GM18498 (cell line): ENCODE measurements at regions not wholly inside any gene's neighbourhood (a gene's known extent, or its start where the extent isn't known, plus 50 kb on each side); places are given as distances from the start of the nearest gene placed in this dataset.

Source experiments
- ATAC-seq: cut with Tn5 transposase; IDR thresholded peaks from one replicate; pipeline ENCODE4 v1.9.1; 2021; ENCODE audit warnings: mild to moderate bottlenecking, moderate library complexity; ENCODE audit not compliant: unreplicated experiment

DNA sequence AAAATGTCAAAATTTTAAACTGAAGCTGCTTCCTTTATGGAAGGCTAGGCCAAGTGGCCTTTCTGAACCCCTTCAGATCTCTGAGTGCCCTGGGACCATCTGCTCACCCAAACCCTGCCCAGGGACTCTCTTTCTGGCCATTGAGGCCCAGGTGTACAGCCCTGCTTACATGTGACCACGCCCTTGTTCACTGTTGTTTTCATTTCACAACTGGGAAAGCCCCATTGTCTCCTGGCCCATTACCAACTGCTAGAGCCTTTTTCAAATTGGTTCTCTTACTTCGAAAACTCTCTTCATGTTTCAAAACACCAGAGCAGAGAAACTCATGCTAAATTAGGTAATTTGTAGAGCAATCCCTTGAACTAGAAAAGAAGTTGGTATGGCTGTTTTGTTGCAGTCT lies 219.5 kb upstream of the TANK start:
- ATAC-seq, result peak; percentile 91

DNA sequence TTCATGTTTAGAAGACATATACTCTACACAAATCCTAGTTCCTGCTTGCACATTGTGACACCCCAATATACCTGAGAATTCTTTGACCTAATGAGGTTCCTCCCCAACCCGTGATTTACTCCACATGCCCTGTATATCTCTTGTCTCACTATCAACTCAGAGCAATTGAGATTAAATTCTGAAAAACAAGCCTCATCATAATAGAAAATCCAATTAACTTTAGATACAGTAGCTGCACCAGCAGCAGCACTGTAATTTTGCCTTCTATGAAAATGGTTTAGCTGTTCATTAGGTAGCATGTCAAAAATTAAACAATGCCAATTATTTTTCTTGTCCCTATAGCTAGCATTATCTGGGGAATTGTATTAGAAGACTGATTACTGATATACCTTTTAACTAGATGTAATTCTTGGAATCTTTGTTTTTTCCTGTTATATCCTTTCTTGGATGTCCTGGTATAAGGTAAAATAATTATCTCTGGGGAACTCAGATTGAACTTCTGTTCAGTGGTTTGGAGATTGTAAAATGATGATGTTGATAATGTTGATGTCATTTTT lies 218.9 kb upstream of the TANK start:
- peak; percentile 11 for ATAC-seq

- no peak for ATAC-seq
These were observed 217.6 kb upstream of the TANK start for GRCh38 chr2:160942476-160943142.

DNA sequence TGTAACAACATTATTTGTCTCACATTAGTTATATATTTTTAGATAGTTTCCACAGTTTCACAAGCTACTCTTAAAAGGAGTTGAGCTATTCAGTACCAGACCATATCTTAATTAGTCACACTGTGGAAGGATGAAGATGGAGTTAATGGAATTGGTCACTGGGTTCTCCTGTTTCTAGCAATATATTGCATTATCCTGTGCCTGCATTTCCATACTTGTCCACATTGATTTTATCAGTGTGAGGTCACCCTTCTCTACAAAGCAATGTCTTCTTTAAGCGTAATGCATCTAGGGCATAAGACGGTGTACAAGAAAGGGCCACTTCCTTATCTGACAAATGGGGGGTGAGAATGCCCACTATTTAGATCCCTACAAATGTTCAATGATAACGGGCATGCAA lies 216.8 kb upstream of the TANK start:
- no peak for ATAC-seq

DNA sequence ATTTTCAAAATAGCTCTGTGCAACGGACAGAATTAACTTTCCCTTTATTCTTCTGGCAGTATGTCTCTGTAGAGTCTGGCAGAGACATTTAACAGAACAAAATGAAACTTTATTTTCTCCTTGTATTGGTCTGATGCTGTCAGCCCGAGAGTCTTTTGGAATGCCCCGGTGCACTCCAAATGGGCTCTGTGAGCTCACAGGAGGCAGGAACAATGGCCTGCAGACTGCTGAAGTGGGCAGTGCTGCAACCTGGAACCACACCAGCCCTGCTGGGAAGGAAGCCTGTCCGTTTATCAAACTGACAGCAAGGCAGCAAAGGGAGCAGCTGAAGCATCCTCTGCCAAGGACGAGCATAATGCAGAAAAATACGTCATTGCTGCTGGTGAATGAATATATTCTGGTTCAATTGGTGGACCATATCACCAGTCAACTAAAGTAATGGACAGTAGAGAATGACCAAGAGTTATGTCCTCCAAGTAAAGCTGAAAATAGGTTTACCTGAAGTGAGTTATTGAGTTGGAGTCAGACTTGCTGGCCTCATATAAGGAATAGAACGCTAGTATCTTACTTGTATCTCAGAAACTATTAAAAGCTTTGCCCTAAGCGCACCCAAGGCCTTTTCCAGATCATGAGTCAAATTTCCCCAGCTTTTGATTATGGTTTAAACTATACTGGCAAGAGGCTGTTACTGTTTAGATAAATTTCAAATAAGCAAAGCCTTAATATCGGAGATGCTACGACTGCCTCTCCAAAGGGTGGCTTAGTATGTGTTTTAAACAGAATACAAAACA lies 207.6 kb upstream of the TANK start:
- ATAC-seq, result no peak

DNA sequence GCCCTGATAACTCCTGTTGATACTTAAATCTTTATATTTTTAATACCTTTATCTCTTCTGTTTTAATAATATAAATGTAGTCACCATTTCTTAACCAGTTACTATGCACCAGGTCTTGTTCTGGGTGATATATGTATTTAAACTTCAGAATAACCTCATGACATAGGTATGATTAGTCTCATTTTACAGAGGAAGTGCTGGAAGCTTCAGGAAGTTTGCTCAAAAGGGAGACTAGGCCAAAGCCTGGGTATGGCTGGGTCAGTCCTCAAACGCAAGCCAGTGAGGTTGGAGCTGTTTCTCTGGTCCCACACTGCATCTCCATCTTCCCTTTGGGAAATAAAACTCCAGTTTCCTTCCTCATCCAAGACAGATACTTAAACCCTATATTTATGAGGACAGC lies 204.7 kb upstream of the TANK start:
- no peak for ATAC-seq

DNA sequence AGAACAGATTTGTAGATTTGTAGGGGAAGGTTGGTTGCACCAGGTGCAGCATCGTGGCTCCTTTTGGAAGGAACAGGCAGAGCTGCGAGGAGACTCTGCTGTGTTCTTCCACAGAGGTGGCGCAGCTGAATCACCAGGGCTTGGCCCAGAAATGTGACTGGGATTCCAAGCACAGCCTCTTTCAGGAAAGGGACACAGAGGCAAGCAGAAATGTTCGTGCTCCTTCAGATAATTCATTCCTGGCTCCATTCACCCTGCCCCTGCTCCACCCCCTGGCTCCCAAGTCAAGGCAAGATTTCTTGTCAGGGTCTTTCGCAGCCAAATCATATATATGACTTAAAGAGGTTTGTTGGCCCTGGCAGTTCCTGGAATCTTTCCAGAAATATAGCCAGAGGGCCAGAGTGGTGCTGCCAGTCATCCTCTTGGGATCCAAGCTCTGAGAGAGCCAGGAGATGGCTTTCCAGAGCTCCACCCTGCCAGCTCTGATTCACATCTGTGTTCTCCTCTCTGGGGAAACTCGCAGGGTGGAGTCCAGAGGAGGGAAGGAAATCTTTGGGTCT lies 203.9 kb upstream of the TANK start:
- no peak for ATAC-seq

DNA sequence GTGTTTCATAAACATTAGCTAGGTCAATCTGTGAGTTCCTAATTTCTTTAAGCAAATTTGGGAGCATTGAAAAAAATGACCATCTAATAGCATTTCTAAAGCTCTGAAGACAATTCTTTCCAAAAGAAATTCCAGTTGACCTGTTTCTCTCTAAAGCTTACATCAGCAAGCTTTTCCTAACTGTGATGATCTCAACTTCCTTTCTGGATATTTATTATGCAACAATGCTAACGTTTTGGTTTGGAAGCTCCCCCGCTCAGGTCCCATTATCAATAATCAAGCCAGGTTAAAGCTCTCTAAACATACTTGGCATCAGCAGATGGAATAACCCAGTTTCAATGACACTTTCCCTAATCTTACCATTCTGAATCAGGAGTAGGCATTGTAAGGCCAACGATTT lies 196.3 kb upstream of the TANK start:
- no peak for ATAC-seq

DNA sequence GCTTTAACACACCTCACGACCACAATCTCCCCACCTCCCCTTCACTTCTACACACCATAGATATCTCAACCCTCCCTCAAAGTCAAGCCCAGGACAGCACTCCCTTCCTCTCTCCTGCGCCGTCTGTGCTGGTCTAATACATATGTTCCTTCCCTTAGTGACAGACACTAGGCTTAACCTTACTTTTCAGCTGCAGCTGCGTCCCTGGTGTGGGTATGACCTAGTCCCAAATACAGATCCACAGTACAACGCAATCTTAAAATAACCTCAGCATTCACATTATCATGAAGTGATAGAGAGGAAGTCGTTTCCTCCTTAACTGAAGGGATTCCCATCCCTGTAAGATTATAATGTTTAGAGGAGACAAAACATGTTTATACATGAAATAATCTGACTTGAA lies 192.7 kb upstream of the TANK start:
- ATAC-seq, result no peak

DNA sequence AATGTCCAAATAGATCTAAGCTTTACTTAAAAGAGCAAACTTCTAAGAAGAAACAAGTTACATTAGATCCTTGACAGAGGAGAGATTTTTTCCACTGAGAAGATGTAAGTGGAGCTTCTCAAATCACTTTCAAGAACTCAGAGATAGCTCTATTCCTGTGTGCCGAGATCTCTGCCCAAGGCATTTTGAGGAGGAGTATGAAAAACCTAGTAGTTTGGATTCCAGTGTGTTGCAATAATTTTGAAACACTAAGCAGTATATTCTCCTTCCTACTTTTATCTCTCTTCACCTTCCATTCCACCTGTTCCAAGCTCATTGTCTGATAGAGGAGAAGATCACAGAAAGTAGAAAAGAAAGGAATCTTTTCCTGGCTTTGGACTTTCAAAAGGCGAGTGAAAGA lies 192.0 kb upstream of the TANK start:
- ATAC-seq, result no peak

GRCh38 chr2:160970052-160970965 lies 189.9 kb upstream of the TANK start:
- ATAC-seq, result no peak

DNA sequence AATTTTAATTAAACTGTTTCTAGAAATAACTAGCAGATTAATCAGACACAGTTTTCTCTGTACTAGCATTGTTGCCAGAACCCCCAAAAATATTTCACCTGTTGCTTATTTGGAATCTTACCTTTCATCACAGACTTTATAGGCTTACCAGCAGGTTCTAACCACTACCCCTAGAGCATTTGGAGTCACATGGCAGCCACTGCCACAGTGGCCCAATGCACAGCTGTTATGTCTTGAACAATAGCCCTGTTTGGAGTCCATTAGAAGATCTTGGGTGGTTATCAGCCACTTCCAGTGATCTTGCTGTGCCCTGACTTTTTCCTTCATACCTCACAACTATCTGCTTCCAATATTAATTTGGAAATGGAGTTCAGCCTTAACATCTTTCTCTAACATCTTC lies 186.2 kb upstream of the TANK start:
- ATAC-seq, result no peak

- ATAC-seq, result no peak
These were observed 185.4 kb upstream of the TANK start for GRCh38 chr2:160974803-160975202.

DNA sequence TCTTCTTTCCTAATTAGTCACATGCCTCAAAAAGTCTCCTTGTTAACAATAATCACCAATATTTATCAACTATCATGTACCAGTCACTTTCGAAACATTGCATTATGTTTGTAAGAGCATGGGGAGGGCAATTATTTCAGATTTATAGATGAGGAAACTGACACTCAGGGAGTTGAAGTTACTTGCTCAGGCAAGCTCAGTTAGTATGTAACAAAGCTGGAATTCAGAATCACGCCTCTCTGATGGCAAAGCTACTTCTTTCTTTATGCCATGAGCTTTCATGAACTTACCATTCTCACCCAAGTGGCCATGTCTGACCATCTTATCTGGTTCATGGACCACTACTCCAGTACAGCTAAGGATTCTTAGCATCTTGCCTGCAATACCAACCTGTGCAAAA lies 183.4 kb upstream of the TANK start:
- ATAC-seq, result no peak

DNA sequence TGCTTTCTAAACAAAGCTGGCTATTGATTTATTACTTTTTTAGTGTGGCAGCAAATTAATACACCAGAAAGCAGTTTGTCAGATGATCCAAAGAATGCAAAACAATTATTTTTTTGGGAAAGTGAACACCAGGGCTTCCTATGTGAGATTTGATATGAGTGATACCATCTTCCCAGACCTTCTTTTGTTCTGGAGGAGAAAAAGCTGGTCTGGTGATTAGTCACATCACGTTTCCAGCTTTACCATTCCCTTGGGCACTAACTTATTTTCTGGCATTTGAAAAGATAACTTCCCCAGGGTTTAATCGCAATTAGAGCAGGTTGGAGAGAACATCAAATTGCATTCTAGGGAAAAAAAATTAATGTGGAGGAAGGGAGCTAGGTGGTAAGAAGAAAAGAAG lies 182.9 kb upstream of the TANK start:
- ATAC-seq, result no peak

DNA sequence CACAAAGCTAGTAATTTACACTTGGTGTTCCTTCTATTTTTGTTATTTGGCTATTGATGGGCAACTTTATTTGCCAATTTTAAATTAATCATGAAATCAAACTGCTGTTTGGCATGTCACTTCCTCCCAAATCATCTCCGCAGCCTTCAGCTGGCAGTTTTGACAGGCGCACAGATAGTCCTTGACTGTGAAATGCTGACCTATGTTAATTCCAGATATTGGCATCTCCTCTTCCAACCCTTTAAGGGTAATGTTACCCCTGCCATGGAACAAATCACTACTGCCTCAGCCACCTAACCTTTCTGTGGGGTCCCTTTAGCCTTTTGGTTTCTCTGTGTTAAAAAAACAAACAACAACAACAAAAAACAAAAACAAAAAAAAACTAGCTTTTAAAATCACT lies 182.4 kb upstream of the TANK start:
- ATAC-seq, result no peak

DNA sequence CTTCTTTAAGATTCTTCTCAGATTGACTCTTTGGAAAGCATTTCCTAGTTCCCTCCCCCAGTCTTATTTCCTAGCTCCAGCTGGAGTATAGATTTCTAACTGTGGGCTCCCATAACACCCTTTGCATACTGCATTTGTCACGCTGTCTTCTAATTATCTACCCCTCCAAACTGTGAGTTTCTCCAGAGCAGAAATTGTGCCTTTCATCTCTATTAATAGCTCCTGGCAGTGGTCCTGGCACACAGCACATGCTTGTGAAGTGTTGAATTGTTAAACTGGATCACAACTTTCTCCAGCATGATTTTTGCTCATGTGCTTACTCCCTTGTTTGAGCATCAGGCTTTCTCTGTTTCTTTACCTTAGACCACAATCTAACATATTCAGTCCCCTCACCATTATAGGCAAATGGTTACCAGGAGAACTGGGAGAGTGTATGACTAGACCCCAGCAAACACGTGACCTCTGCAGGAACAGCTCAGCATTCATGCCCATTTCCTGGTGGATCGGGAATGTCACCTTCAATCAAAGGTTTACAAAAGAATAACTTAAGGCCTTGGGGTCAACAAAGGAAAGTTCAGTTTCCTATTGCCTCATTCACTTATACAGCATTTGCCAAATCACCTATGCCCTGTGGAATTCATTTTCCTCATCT lies 175.7 kb upstream of the TANK start:
- ATAC-seq, result no peak

- no peak for ATAC-seq
These were observed 170.4 kb upstream of the TANK start for GRCh38 chr2:160989778-160990177.

DNA sequence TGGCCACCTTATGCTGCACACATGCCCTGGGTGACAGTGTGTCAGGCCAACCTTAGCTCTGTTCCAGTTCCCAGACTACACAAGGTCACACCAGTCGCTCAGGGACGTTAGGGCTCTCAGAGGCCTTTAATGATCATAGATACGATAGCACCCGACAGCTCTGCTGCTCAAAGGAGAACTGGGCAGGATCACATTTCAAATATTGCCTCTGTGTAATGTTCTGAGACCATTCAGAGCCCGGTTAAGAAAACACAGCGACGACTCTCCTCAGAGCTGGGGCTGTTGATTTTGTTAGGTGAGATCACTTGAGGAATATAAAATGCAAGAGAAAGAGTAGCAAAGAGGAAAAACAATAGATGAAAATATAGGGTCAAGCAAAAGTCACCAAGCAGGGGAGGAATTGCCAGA lies 166.6 kb upstream of the TANK start:
- ATAC-seq, result no peak
